ENCODE measurements at regions not wholly inside any gene's neighbourhood (a gene's known extent, or its start where the extent isn't known, plus 50 kb on each side); places are given as distances from the start of the nearest gene placed in this dataset.

- intact Hi-C loops (cut with DNase I; ENCODE audit: low total_unique reads): no loop called here
- in situ Hi-C loops (cut with MboI; ENCODE audit: low sequenced_read_pairs in 4 of 4): no loop called here
- Histone ChIP-seq H3K36me3 (no peaks in the 10 kb centered on the region), H3K9me3 (no peaks in the 10 kb centered on the region), H3K4me1 (no peaks in the 10 kb centered on the region), H3K27ac (no peak overlapping the region), H3K4me3 (no peak overlapping the region), H3K27me3 (no peaks in the 10 kb centered on the region)
- DNase-seq (no peak), ATAC-seq (no peak)
- no peak for TF ChIP-seq CTCF (IDR thresholded peaks at IDR 0.05 in 4 of 5, conservative IDR thresholded peaks at IDR 0.05 in 1 of 5)
- no peak for TF ChIP-seq POLR2A (IDR thresholded peaks at IDR 0.05)
Measured at GRCh38 chr1:229000187-229000586, 264.9 kb downstream of the RHOU start.

GRCh38 chr1:229001467-229002011, 266.3 kb downstream of the RHOU start:
- no peaks in the 10 kb centered on the region for H3K36me3 ChIP-seq
- no peak overlapping the region for H3K4me3 ChIP-seq
- ATAC-seq: no peak
- H3K4me1 ChIP-seq: no peaks in the 10 kb centered on the region
- DNase-seq: no peak
- in situ Hi-C loops (cut with MboI; ENCODE audit: low sequenced_read_pairs in 4 of 4): no loop called here
- TF ChIP-seq CTCF (IDR thresholded peaks at IDR 0.05 in 4 of 5, conservative IDR thresholded peaks at IDR 0.05 in 1 of 5) (no peak), POLR2A (IDR thresholded peaks at IDR 0.05) (no peak)
- no peak overlapping the region for H3K27ac ChIP-seq
- intact Hi-C loops (cut with DNase I; ENCODE audit: low total_unique reads): no loop called here
- no peaks in the 10 kb centered on the region for H3K27me3 ChIP-seq
- no peaks in the 10 kb centered on the region for H3K9me3 ChIP-seq

- no peak for ATAC-seq
- intact Hi-C loops (cut with DNase I; ENCODE audit: low total_unique reads): no loop called here
- DNase-seq: no peak
- no peaks in the 10 kb centered on the region for H3K9me3 ChIP-seq
- no peak overlapping the region for H3K27ac ChIP-seq
- H3K4me3 ChIP-seq: no peak overlapping the region
- no peaks in the 10 kb centered on the region for H3K36me3 ChIP-seq
- H3K27me3 ChIP-seq: no peaks in the 10 kb centered on the region
- in situ Hi-C loops (cut with MboI; ENCODE audit: low sequenced_read_pairs in 4 of 4): no loop called here
- TF ChIP-seq CTCF (IDR thresholded peaks at IDR 0.05 in 4 of 5, conservative IDR thresholded peaks at IDR 0.05 in 1 of 5) (no peak), POLR2A (IDR thresholded peaks at IDR 0.05) (no peak)
- no peaks in the 10 kb centered on the region for H3K4me1 ChIP-seq
Measured at GRCh38 chr1:229002037-229002436, 266.8 kb downstream of the RHOU start.

GRCh38 chr1:229002451-229002960, 267.2 kb downstream of the RHOU start:
- H3K27me3 ChIP-seq: no peaks in the 10 kb centered on the region
- no peak overlapping the region for H3K4me3 ChIP-seq
- no peak for TF ChIP-seq POLR2A (IDR thresholded peaks at IDR 0.05)
- no peak for TF ChIP-seq CTCF (IDR thresholded peaks at IDR 0.05 in 4 of 5, conservative IDR thresholded peaks at IDR 0.05 in 1 of 5)
- in situ Hi-C loops (cut with MboI; ENCODE audit: low sequenced_read_pairs in 4 of 4): no loop called here
- H3K9me3 ChIP-seq: no peaks in the 10 kb centered on the region
- ATAC-seq (no peak), DNase-seq (no peak)
- intact Hi-C loops (cut with DNase I; ENCODE audit: low total_unique reads): no loop called here
- no peak overlapping the region for H3K27ac ChIP-seq
- H3K36me3 ChIP-seq: no peaks in the 10 kb centered on the region
- H3K4me1 ChIP-seq: no peaks in the 10 kb centered on the region

Measured in gastrocnemius medialis (tissue), 4 donors.